ENCODE measurements at regions not wholly inside any gene's neighbourhood (a gene's known extent, or its start where the extent isn't known, plus 50 kb on each side); places are given as distances from the start of the nearest gene placed in this dataset.

DNA sequence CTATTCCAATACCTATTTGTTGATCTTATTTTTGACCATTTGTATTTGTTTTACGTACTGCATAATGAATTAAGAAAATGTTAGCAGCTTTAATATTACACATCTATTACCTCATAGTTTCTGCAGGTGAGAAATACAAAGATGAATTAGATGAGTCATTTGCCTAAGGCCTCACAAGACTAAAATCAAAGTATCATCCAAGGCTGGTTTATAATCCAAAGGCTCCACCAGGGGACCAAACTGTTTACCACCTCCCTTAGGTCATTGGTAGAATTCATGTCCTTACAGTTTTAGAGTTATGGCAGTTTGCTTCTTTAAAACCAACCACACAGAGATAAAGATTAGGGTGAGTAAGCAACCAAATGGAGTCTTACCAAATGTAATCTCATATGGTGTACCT is 848.1 kb downstream of the SLITRK6 start:
- H3K9me3 ChIP-seq (ENCODE audit: low read depth, low read length, poor library complexity, severe bottlenecking), result no peaks in the 10 kb centered on the region
- TF ChIP-seq, protein P1, sequence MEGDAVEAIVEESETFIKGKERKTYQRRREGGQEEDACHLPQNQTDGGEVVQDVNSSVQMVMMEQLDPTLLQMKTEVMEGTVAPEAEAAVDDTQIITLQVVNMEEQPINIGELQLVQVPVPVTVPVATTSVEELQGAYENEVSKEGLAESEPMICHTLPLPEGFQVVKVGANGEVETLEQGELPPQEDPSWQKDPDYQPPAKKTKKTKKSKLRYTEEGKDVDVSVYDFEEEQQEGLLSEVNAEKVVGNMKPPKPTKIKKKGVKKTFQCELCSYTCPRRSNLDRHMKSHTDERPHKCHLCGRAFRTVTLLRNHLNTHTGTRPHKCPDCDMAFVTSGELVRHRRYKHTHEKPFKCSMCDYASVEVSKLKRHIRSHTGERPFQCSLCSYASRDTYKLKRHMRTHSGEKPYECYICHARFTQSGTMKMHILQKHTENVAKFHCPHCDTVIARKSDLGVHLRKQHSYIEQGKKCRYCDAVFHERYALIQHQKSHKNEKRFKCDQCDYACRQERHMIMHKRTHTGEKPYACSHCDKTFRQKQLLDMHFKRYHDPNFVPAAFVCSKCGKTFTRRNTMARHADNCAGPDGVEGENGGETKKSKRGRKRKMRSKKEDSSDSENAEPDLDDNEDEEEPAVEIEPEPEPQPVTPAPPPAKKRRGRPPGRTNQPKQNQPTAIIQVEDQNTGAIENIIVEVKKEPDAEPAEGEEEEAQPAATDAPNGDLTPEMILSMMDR (conservative IDR thresholded peaks at IDR 0.05; ENCODE audit: low read depth, low read length), result no peak
- TF ChIP-seq EZH2 (IDR thresholded peaks at IDR 0.05; ENCODE audit: borderline replicate concordance, low read depth, low read length, poor library complexity, severe bottlenecking), result no peak
- intact Hi-C loops (cut with micrococcal nuclease; ENCODE audit: unreplicated experiment), result no loop called here
- CTCF ChIA-PET, result no interaction called here
- no peaks in the 10 kb centered on the region for H3K36me3 ChIP-seq (ENCODE audit: insufficient read depth, low read length, poor library complexity, severe bottlenecking)
- no peak overlapping the region for H3K4me3 ChIP-seq (ENCODE audit: low read depth, low read length, poor library complexity, severe bottlenecking)
- no peak for DNase-seq (ENCODE audit: low spot score)
- no peaks in the 10 kb centered on the region for H3K4me1 ChIP-seq (ENCODE audit: insufficient read depth, low read length, poor library complexity, severe bottlenecking)
- no peaks in the 10 kb centered on the region for H3K27me3 ChIP-seq (replicated peaks; ENCODE audit: insufficient read depth, low read depth, low read length, poor library complexity)
- POLR2A ChIA-PET (ENCODE audit: low non-redundant PET), result no interaction called here
- no TSS peak for BruUV-seq (replicated peaks)
- no peak overlapping the region for H3K27ac ChIP-seq (ENCODE audit: low read depth, low read length, poor library complexity, severe bottlenecking)

DNA sequence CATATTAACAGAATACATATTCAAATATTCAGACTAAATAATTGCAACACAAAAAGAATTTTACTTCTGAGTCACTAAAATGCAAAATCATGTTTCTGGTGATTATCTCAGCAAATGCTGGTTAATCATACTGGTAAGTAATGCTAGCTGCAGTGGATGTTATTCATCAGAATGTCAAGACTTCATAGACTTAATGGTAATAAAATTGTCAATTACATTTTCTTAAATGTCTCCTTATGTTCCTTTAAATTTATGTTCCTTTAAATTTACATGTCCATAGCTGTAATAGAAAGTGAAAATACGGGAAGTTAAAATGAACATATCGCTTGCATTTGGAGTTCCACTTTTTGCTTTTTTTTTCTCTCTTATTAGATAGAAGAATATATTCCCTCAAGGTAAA is 853.0 kb downstream of the SLITRK6 start:
- Histone ChIP-seq H3K9me3 (ENCODE audit: low read depth, low read length, poor library complexity, severe bottlenecking) (no peaks in the 10 kb centered on the region), H3K27ac (ENCODE audit: low read depth, low read length, poor library complexity, severe bottlenecking) (no peak overlapping the region), H3K4me3 (ENCODE audit: low read depth, low read length, poor library complexity, severe bottlenecking) (no peak overlapping the region), H3K36me3 (ENCODE audit: insufficient read depth, low read length, poor library complexity, severe bottlenecking) (no peaks in the 10 kb centered on the region), H3K27me3 (replicated peaks; ENCODE audit: insufficient read depth, low read depth, low read length, poor library complexity) (no peaks in the 10 kb centered on the region), H3K4me1 (ENCODE audit: insufficient read depth, low read length, poor library complexity, severe bottlenecking) (no peaks in the 10 kb centered on the region)
- POLR2A ChIA-PET (ENCODE audit: low non-redundant PET), result no interaction called here
- CTCF ChIA-PET, result no interaction called here
- intact Hi-C loops (cut with micrococcal nuclease; ENCODE audit: unreplicated experiment), result no loop called here
- BruUV-seq (replicated peaks), result no TSS peak
- no peak for TF ChIP-seq EZH2 (IDR thresholded peaks at IDR 0.05; ENCODE audit: borderline replicate concordance, low read depth, low read length, poor library complexity, severe bottlenecking)
- TF ChIP-seq, protein P1 (conservative IDR thresholded peaks at IDR 0.05; ENCODE audit: low read depth, low read length), result no peak
- peak; percentile 1 for DNase-seq (ENCODE audit: low spot score)

DNA sequence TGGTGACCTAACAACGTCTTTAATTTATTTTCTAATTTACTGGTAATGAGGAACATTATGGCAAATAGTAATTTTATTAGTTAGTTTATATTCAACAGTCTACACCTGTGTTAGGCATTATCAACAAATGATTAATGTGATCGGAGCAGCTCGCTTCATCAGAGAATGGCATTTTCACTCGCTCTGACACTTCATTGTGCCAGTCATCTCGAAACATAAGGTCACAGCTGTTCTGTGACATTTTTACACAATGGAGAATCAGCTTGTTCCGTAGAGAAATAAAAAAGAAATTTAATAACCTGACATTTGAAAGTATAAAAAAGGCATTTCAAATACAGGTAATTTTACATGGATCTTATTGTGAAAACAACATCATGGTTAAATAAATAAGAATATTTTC is 858.4 kb downstream of the SLITRK6 start:
- DNase-seq (ENCODE audit: low spot score), result no peak
- H3K9me3 ChIP-seq (ENCODE audit: low read depth, low read length, poor library complexity, severe bottlenecking), result no peaks in the 10 kb centered on the region
- no peaks in the 10 kb centered on the region for H3K36me3 ChIP-seq (ENCODE audit: insufficient read depth, low read length, poor library complexity, severe bottlenecking)
- intact Hi-C loops (cut with micrococcal nuclease; ENCODE audit: unreplicated experiment), result no loop called here
- H3K4me1 ChIP-seq (ENCODE audit: insufficient read depth, low read length, poor library complexity, severe bottlenecking), result no peaks in the 10 kb centered on the region
- H3K27ac ChIP-seq (ENCODE audit: low read depth, low read length, poor library complexity, severe bottlenecking), result no peak overlapping the region
- POLR2A ChIA-PET (ENCODE audit: low non-redundant PET), result no interaction called here
- CTCF ChIA-PET, result no interaction called here
- BruUV-seq (replicated peaks), result no TSS peak
- TF ChIP-seq EZH2 (IDR thresholded peaks at IDR 0.05; ENCODE audit: borderline replicate concordance, low read depth, low read length, poor library complexity, severe bottlenecking), result no peak
- TF ChIP-seq, protein P1 (conservative IDR thresholded peaks at IDR 0.05; ENCODE audit: low read depth, low read length), result no peak
- H3K4me3 ChIP-seq (ENCODE audit: low read depth, low read length, poor library complexity, severe bottlenecking), result no peak overlapping the region
- no peaks in the 10 kb centered on the region for H3K27me3 ChIP-seq (replicated peaks; ENCODE audit: insufficient read depth, low read depth, low read length, poor library complexity)
